Mucosa of rectum (tissue), 2 donors: ENCODE measurements at regions not wholly inside any gene's neighbourhood (a gene's known extent, or its start where the extent isn't known, plus 50 kb on each side); places are given as distances from the start of the nearest gene placed in this dataset.
A peak's percentile ranks its signal among the peaks of the same experiment; 100 is the strongest.
"Not testable (repeated sequence)": the region's sequence is repeated elsewhere in the genome, so short reads cannot be mapped to it uniquely, and the experiment has no call there.

Source experiments
- H3K27ac ChIP-seq, 2 donors: one replicate each; pipeline ENCODE4 v1.7.0; 2013; ENCODE audit warnings: inconsistent platforms in 2 of 2, low read depth in 2 of 2, low read length in 2 of 2
- H3K27me3 ChIP-seq, 2 donors: one replicate each; pipeline ENCODE4 v1.7.0; 2013; ENCODE audit warnings: low read length in 2 of 2; ENCODE audit not compliant: control insufficient read depth in 2 of 2, insufficient read depth in 2 of 2
- H3K36me3 ChIP-seq, 2 donors: one replicate each; pipeline ENCODE4 v1.7.0; 2013; ENCODE audit warnings: low read length in 2 of 2; ENCODE audit not compliant: control insufficient read depth in 2 of 2, insufficient read depth in 2 of 2
- H3K4me1 ChIP-seq, 2 donors: one replicate each; pipeline ENCODE4 v1.7.0; 2013; ENCODE audit warnings: low read length in 2 of 2, mild to moderate bottlenecking in 1 of 2; ENCODE audit not compliant: control insufficient read depth in 2 of 2, insufficient read depth in 2 of 2
- H3K4me3 ChIP-seq, 2 donors: one replicate each; pipeline ENCODE4 v1.7.0; 2013; ENCODE audit warnings: low read length in 2 of 2
- H3K9ac ChIP-seq, 2 donors: one replicate each; pipeline ENCODE4 v1.7.0; 2013; ENCODE audit warnings: low read length in 2 of 2, low read depth in 1 of 2, mild to moderate bottlenecking in 1 of 2
- H3K9me3 ChIP-seq, 2 donors: one replicate each; pipeline ENCODE4 v1.7.0; 2013; ENCODE audit warnings: low read length in 2 of 2; ENCODE audit not compliant: control insufficient read depth in 2 of 2
- donor health status: healthy.
- donor health status: Normal muscosa, but diverticular disease.

- no peaks in the 10 kb centered on the region for H3K27me3 ChIP-seq
- no peaks in the 10 kb centered on the region for H3K9me3 ChIP-seq
- H3K27ac ChIP-seq, result no peak overlapping the region
- H3K4me1 ChIP-seq, result no peaks in the 10 kb centered on the region
- H3K4me3 ChIP-seq, result no peak overlapping the region
- H3K9ac ChIP-seq, result no peak overlapping the region
- no peaks in the 10 kb centered on the region for H3K36me3 ChIP-seq
Measured at GRCh38 chr12:58747533-58747932, 172.8 kb downstream of the LRIG3 start.

GRCh38 chr12:58750484-58750883, 169.8 kb downstream of the LRIG3 start:
- Histone ChIP-seq H3K27me3 (no peaks in the 10 kb centered on the region), H3K4me1 (no peaks in the 10 kb centered on the region), H3K9me3 (no peaks in the 10 kb centered on the region), H3K4me3 (no peak overlapping the region), H3K9ac (no peak overlapping the region), H3K27ac (no peak overlapping the region), H3K36me3 (no peaks in the 10 kb centered on the region)

GRCh38 chr12:58757422-58757821, 162.9 kb downstream of the LRIG3 start:
- Histone ChIP-seq H3K9me3 (no peaks in the 10 kb centered on the region), H3K27me3 (no peaks in the 10 kb centered on the region), H3K36me3 (no peaks in the 10 kb centered on the region), H3K4me3 (no peak overlapping the region), H3K4me1 (no peaks in the 10 kb centered on the region), H3K9ac (no peak overlapping the region), H3K27ac (no peak overlapping the region)

- H3K27me3 ChIP-seq, H3K27ac ChIP-seq, H3K36me3 ChIP-seq, H3K4me1 ChIP-seq, H3K9ac ChIP-seq, H3K4me3 ChIP-seq, H3K9me3 ChIP-seq: not testable (repeated sequence)
Measured at GRCh38 chr12:58759745-58760144, 160.6 kb downstream of the LRIG3 start.

- no peaks in the 10 kb centered on the region for H3K27me3 ChIP-seq
- H3K36me3 ChIP-seq, result no peaks in the 10 kb centered on the region
- no peaks in the 10 kb centered on the region for H3K9me3 ChIP-seq
- no peak overlapping the region for H3K4me3 ChIP-seq
- H3K9ac ChIP-seq, result no peak overlapping the region
- no peak overlapping the region for H3K27ac ChIP-seq
- peaks cover 1 to 4% of the 10 kb centered on the region in 2 donors for H3K4me1 ChIP-seq
Measured at GRCh38 chr12:58761308-58761707, 159.0 kb downstream of the LRIG3 start.

- Histone ChIP-seq H3K9ac (no peak overlapping the region), H3K4me3 (no peak overlapping the region), H3K9me3 (no peaks in the 10 kb centered on the region), H3K4me1 (peaks cover 3 to 5% of the 10 kb centered on the region in 2 donors), H3K27me3 (no peaks in the 10 kb centered on the region), H3K27ac (no peak overlapping the region), H3K36me3 (no peaks in the 10 kb centered on the region)
Measured at GRCh38 chr12:58764100-58764953, 156.0 kb downstream of the LRIG3 start.

- Histone ChIP-seq H3K9ac (no peak overlapping the region), H3K4me3 (no peak overlapping the region), H3K36me3 (no peaks in the 10 kb centered on the region), H3K27ac (no peak overlapping the region), H3K9me3 (no peaks in the 10 kb centered on the region), H3K27me3 (no peaks in the 10 kb centered on the region), H3K4me1 (peaks cover 3 to 5% of the 10 kb centered on the region in 2 donors)
Measured at GRCh38 chr12:58765076-58765475, 155.2 kb downstream of the LRIG3 start.

- H3K27ac ChIP-seq, result peak overlapping the region; percentile 2 to 38
- H3K27me3 ChIP-seq, result no peaks in the 10 kb centered on the region
- no peak overlapping the region for H3K9ac ChIP-seq
- no peak overlapping the region for H3K4me3 ChIP-seq
- H3K9me3 ChIP-seq, result no peaks in the 10 kb centered on the region
- H3K36me3 ChIP-seq, result no peaks in the 10 kb centered on the region
- peaks cover 3 to 5% of the 10 kb centered on the region in 2 donors for H3K4me1 ChIP-seq
Measured at GRCh38 chr12:58765653-58766512, 154.4 kb downstream of the LRIG3 start.

- no peak overlapping the region for H3K4me3 ChIP-seq
- H3K27me3 ChIP-seq, result no peaks in the 10 kb centered on the region
- peak overlapping the region; percentile 2 to 38 for H3K27ac ChIP-seq
- H3K36me3 ChIP-seq, result no peaks in the 10 kb centered on the region
- no peaks in the 10 kb centered on the region for H3K9me3 ChIP-seq
- peaks cover 3 to 5% of the 10 kb centered on the region in 2 donors for H3K4me1 ChIP-seq
- H3K9ac ChIP-seq, result no peak overlapping the region
Measured at GRCh38 chr12:58766513-58766870, 153.8 kb downstream of the LRIG3 start.

- Histone ChIP-seq H3K9ac (no peak overlapping the region), H3K9me3 (no peaks in the 10 kb centered on the region), H3K27me3 (no peaks in the 10 kb centered on the region), H3K4me1 (peaks cover 3 to 5% of the 10 kb centered on the region in 2 donors), H3K4me3 (no peak overlapping the region), H3K27ac (no peak overlapping the region), H3K36me3 (no peaks in the 10 kb centered on the region)
Measured at GRCh38 chr12:58767496-58767895, 152.8 kb downstream of the LRIG3 start.
